ENCODE measurements at regions not wholly inside any gene's neighbourhood (a gene's known extent, or its start where the extent isn't known, plus 50 kb on each side); places are given as distances from the start of the nearest gene placed in this dataset.

DNA sequence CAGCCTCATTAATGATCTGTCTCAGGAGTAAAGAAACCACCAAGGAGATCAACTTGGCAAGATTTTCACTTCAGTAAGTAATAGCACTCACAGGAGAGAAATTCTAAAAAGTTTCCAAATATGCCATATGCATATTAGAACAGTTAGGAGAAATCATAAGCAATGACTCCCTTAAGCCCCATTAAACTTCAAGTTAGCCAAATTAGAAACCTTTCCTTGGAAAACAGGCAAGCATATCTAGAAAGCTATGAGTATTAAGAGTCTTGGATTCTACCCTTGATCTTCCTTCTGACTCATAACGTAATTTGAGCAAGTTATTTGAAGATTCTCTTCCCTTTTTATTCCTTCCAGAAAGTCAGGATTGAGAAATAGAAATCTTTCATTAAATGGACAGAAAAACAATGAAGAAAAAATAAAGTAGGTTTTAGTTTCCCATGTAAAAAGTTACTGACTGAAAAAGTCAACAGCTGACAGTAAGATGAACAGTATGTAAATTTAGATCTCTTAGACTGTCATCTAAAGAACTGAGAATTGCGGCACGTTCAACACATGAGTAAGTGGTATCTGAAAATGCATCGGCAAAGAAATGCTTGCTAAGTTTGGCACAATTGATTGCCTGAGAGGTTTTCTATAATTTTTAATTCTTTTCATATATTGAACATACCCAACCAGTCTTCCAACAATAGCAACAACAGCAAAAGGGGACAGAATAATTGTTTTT is 565.7 kb upstream of the FTMT start:
- Mint-ChIP-seq H3K4me1 (ENCODE audit: low read depth, unreplicated experiment) (no peaks in the 10 kb centered on the region), H3K27me3 (ENCODE audit: unreplicated experiment) (no peaks in the 10 kb centered on the region), H3K27ac (ENCODE audit: unreplicated experiment) (no peak overlapping the region), H3K9me3 (ENCODE audit: unreplicated experiment) (no peaks in the 10 kb centered on the region), H3K4me3 (ENCODE audit: unreplicated experiment) (no peak overlapping the region), H3K36me3 (ENCODE audit: unreplicated experiment) (no peaks in the 10 kb centered on the region)
- DNase-seq = no peak
- TF ChIP-seq, protein P1, sequence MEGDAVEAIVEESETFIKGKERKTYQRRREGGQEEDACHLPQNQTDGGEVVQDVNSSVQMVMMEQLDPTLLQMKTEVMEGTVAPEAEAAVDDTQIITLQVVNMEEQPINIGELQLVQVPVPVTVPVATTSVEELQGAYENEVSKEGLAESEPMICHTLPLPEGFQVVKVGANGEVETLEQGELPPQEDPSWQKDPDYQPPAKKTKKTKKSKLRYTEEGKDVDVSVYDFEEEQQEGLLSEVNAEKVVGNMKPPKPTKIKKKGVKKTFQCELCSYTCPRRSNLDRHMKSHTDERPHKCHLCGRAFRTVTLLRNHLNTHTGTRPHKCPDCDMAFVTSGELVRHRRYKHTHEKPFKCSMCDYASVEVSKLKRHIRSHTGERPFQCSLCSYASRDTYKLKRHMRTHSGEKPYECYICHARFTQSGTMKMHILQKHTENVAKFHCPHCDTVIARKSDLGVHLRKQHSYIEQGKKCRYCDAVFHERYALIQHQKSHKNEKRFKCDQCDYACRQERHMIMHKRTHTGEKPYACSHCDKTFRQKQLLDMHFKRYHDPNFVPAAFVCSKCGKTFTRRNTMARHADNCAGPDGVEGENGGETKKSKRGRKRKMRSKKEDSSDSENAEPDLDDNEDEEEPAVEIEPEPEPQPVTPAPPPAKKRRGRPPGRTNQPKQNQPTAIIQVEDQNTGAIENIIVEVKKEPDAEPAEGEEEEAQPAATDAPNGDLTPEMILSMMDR (IDR thresholded peaks at IDR 0.05; ENCODE audit: partially characterized antibody, unreplicated experiment) = no peak

DNA sequence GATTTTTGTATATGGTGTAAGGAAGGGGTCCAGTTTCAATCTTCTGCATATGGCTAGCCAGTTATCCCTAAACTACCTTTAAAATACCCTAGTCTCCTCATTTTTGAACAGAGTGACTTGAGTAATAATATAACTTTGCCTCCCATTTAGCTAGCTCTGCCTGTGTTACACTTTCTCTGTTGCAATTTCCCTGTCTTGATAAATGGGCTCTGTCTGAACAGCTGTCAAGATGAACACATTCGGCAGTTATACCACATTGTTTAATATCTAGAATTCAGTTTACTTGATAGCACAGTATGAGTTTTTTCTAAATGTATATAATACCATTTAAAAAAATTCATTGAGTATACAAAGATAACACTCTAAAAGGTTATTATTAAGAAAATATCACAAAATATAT is 562.9 kb upstream of the FTMT start:
- Mint-ChIP-seq H3K36me3 (ENCODE audit: unreplicated experiment) (no peaks in the 10 kb centered on the region), H3K9me3 (ENCODE audit: unreplicated experiment) (no peaks in the 10 kb centered on the region), H3K4me3 (ENCODE audit: unreplicated experiment) (no peak overlapping the region), H3K27me3 (ENCODE audit: unreplicated experiment) (no peaks in the 10 kb centered on the region), H3K4me1 (ENCODE audit: low read depth, unreplicated experiment) (peaks cover 2% of the 10 kb centered on the region), H3K27ac (ENCODE audit: unreplicated experiment) (no peak overlapping the region)
- TF ChIP-seq, protein P1 (IDR thresholded peaks at IDR 0.05; ENCODE audit: partially characterized antibody, unreplicated experiment) = no peak
- DNase-seq = no peak

DNA sequence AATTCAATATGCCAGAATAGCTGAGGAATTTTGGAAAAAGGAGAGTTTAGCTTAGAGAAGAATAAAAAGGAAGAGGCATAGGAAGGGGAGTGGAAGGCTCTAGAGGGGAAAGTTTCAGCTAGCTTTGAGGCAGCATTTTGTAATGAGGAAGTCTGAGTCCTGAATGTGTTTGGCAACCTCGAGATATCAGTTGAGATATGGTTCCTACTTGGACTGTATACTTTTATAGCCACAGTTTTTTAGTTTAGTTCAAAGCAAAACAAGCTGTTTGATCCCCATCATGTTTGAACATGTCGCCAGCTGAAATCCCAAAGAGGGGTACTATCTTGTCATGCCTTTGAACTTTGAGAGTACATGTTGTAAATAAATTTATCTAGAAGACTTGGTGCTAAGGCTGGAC is 559.0 kb upstream of the FTMT start:
- Mint-ChIP-seq H3K4me3 (ENCODE audit: unreplicated experiment) (no peak overlapping the region), H3K36me3 (ENCODE audit: unreplicated experiment) (no peaks in the 10 kb centered on the region), H3K4me1 (ENCODE audit: low read depth, unreplicated experiment) (peaks cover 2% of the 10 kb centered on the region), H3K9me3 (ENCODE audit: unreplicated experiment) (no peaks in the 10 kb centered on the region), H3K27me3 (ENCODE audit: unreplicated experiment) (no peaks in the 10 kb centered on the region), H3K27ac (ENCODE audit: unreplicated experiment) (no peak overlapping the region)
- DNase-seq = no peak
- TF ChIP-seq, protein P1 (IDR thresholded peaks at IDR 0.05; ENCODE audit: partially characterized antibody, unreplicated experiment) = no peak

DNA sequence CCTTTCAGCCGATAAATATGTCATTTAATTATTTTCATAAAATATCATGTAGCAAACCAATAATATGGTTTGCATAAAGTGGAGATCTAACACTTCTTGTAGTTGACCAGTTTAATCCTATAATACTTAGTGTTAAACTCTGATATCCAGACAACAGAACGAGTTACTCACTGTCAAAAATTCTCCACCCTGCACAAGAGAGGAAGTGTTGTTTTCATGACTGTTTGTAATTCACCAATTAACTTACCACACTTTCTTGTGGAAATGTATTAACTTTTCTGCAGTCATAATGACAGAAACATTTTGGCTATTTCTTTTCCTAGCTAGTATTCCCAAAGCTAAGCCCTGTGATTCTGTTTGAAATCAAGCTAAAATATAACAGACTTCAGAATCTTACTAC is 555.3 kb upstream of the FTMT start:
- H3K36me3 Mint-ChIP-seq (ENCODE audit: unreplicated experiment) = no peaks in the 10 kb centered on the region
- H3K4me1 Mint-ChIP-seq (ENCODE audit: low read depth, unreplicated experiment) = no peaks in the 10 kb centered on the region
- TF ChIP-seq, protein P1 (IDR thresholded peaks at IDR 0.05; ENCODE audit: partially characterized antibody, unreplicated experiment) = no peak
- no peak overlapping the region for H3K4me3 Mint-ChIP-seq (ENCODE audit: unreplicated experiment)
- no peak overlapping the region for H3K27ac Mint-ChIP-seq (ENCODE audit: unreplicated experiment)
- DNase-seq = no peak
- no peaks in the 10 kb centered on the region for H3K9me3 Mint-ChIP-seq (ENCODE audit: unreplicated experiment)
- no peaks in the 10 kb centered on the region for H3K27me3 Mint-ChIP-seq (ENCODE audit: unreplicated experiment)

DNA sequence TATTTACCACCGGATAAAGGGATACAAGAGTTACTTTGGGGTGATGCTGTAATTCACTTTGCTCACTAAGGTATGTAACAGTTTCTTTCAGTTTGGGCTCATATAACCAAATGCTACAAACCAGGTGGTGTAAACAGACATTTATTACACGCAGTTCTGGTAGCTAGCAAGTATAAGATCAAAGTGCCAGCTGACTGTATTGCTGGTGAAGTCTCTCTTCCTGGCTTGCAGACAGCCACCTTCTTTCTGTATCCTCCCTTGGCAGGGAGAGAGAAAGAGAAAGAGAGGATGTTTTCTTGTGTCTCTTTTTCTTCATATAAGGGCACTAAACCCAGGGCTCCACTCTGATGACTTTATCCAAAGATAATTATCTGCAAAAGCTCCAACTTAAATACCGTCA is 552.5 kb upstream of the FTMT start:
- no peaks in the 10 kb centered on the region for H3K36me3 Mint-ChIP-seq (ENCODE audit: unreplicated experiment)

More for the DNA sequence above, 552.5 kb upstream of the FTMT start:
- H3K4me1 Mint-ChIP-seq (ENCODE audit: low read depth, unreplicated experiment) = no peaks in the 10 kb centered on the region
- DNase-seq = no peak
- H3K4me3 Mint-ChIP-seq (ENCODE audit: unreplicated experiment) = no peak overlapping the region
- H3K27me3 Mint-ChIP-seq (ENCODE audit: unreplicated experiment) = no peaks in the 10 kb centered on the region
- no peaks in the 10 kb centered on the region for H3K9me3 Mint-ChIP-seq (ENCODE audit: unreplicated experiment)
- no peak overlapping the region for H3K27ac Mint-ChIP-seq (ENCODE audit: unreplicated experiment)
- TF ChIP-seq, protein P1 (IDR thresholded peaks at IDR 0.05; ENCODE audit: partially characterized antibody, unreplicated experiment) = no peak

All from glutamatergic neuron (in vitro differentiated cells).